GM12801 (cell line): ENCODE measurements at regions not wholly inside any gene's neighbourhood (a gene's known extent, or its start where the extent isn't known, plus 50 kb on each side); places are given as distances from the start of the nearest gene placed in this dataset.

Experiments
- CTCF ChIP-seq: IDR thresholded peaks from one replicate; pipeline ENCODE4 v1.5.1; 2011; ENCODE audit warnings: control low read depth; ENCODE audit not compliant: insufficient read length; ENCODE audit errors: extremely low read depth

GRCh38 chr3:110166791-110167190 is 829.4 kb upstream of the DPPA4 start:
- no peak for TF ChIP-seq CTCF

DNA sequence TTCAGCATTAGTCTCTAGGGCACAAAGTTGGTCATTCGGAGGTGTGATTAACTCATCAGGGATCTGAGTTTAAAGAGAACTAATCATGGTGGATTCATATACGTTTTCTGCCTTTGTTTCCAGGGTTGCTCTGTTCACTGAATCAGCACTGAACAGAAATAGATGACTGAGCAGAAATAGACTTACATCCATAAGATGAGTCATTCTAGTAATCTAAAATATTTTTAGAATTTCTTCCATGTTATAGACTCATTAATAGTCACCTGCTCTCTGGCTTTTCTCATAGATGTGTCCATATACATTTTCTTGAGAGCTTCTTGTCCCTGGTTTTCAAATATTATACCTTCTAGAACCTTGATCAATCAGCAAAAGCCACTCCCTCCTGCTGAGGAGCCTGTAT is 837.6 kb upstream of the DPPA4 start:
- no peak for TF ChIP-seq CTCF

DNA sequence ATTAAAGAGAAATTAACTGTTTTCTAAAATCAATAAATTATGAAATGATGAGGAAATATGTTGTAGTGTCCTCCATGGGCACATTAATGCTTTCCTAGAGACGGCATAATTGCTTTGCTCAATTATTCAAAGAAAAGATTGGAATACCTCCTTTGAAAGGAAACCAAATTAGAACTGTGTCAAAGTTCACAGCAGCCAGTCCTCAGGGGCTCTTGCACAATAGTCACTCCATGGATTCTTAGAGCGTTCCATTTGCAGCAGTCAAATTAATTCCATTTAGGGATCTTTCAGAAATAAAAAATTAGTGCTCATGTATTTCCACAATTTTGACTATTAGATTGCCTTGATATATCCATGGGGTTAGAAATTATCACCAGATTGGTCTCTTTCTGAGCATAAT is 841.6 kb upstream of the DPPA4 start:
- no peak for TF ChIP-seq CTCF

DNA sequence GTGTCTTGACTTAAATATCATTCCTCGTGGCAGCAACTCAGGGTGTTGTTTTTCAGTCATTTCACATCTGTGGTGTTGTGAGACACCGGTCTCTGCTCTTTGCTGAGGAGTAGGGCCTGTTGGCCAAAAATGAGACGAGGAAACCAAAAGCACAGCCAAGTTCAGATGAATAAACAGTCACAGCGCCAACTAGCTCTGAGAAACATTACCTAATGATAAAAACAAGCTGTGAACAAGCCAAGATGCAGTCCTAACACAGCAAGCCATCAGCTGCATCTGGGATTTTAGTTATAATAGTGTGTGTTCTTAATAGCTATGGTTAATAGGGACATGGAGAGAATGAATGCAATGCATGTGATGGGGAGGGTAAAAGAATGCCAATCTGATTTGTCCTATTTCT is 843.4 kb upstream of the DPPA4 start:
- no peak for TF ChIP-seq CTCF

GRCh38 chr3:110181226-110181625 is 843.9 kb upstream of the DPPA4 start:
- TF ChIP-seq CTCF, result no peak

DNA sequence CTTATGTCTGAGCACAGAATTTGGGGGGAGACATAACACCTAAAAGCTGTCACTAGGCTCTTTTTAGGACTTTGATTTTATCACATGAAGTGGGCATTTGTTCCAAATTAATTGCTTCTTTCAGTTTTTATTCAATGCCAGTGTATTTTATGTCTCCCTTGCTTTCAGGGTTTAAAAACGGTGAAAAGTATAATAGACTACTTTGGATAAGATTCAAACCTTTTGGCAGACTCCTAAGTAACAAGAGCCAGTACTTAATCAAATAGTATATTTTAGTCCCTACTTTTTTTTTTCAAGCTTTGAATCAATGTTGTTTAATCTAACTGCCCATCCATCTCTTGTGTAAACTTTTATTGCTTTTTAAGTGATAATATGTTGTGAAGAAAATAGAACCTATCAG is 847.2 kb upstream of the DPPA4 start:
- TF ChIP-seq CTCF, result no peak

- TF ChIP-seq CTCF, result no peak
Observed at GRCh38 chr3:110193074-110193473, 855.7 kb upstream of the DPPA4 start.
